T1000 (cell line): ENCODE measurements at regions not wholly inside any gene's neighbourhood (a gene's known extent, or its start where the extent isn't known, plus 50 kb on each side); places are given as distances from the start of the nearest gene placed in this dataset.
"Not testable (repeated sequence)": the region's sequence is repeated elsewhere in the genome, so short reads cannot be mapped to it uniquely, and the experiment has no call there.

Source experiments
- DNase-seq: peaks from one replicate; lab custom pipeline; 2025; ENCODE audit warnings: mixed read lengths; lab: John Stamatoyannopoulos, UW

DNA sequence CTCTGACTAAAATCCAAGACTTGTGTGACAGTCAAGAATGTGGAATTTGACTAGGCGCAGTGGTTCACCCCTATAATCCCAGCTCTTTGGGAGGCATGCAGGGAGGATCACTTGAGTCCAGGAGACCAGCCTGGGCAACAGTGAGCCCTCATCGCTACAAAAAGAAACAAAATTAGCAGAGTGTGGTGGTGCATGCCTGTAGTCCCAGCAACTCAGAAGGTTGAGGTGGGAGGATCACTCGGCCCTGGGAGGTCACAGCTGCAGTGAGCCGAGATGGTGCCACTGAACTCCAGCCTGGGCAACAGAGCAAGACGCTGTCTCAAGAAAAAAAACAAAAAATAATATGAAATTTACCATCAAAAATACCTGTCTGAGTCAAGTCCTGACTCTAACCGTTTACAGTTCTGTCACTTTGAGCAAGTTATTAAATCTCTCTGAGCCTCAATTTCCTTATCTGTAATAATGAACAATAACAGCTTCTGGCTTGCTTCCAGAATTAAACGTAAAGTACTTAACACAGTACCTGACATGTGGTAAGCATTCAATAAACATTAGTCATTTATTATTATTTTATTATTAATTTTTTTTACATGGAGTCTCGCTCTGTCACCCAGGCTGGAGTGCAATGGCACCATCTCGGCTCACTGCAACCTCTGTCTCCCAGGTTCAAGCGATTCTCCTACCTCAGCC, 204.6 kb upstream of the TSC22D1 start:
- no peak for DNase-seq

DNA sequence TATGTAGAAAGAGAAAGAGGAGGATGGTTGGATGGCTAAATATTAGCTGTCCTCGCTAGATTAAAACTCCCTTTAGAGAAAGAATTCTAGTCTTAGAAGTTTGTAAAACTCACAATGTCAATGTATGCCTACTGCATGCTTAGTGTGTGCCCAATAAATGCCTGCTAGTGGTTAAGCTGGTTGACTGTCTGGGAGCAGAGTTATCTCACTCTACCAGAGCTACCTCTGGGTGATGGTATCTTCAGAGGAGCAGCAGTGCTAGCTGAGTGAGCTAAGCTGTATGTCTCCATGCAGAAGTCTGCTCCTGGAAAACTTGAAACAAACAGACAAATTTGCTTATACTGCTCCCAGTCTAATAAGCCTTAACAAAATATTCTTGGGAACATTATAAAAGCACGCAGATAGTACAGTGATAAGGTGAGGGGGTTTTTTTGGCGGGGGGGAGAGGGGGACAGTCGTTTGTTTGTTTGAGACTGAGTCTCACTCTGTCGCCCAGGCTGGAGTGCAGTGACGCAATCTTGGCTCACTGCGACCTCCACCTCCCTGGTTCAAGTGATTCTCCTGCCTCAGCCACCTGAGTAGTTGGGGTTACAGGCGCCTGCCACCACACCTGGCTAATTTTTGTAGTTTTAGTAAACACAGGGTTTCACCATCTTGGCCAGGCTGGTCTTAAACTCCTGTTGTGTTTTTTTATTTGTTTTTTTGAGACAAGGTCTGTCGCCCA, 202.8 kb upstream of the TSC22D1 start:
- no peak for DNase-seq

DNA sequence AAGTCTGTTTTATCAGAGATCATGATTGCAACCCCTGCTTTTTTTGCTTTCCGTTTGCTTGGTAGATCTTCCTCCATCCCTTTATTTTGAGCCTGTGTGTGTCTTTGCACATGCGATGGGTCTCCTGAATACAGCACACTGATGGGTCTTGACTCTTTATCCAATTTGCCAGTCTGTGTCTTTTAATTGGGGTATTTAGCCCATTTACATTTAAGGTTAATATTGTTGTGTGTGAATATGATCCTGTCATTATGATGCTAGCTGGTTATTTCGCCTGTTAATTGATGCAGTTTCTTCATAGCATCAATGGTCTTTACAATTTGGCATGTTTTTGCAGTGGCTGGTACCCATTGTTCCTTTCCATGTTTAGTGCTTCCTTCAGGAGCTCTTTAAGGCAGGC, 199.2 kb upstream of the TSC22D1 start:
- DNase-seq: not testable (repeated sequence)

DNA sequence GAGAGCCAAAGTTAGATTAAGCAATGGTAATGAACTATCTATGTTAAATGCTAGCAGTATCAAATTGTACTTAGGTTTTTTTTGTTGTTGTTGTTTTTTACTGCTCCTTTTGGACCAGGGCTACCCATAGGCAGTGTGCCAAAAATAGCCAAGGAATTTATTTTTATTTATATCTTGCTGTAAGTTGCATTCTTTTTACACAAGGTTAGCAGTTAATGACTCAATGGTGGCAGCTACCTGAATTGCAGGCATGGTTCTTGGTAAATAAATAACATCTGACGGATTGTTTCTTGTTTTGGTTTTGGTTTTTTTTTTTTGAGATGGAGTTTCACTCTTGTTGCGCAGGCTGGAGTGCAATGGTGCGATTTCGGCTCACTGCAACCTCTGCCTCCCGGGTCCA, 194.8 kb upstream of the TSC22D1 start:
- DNase-seq: no peak

DNA sequence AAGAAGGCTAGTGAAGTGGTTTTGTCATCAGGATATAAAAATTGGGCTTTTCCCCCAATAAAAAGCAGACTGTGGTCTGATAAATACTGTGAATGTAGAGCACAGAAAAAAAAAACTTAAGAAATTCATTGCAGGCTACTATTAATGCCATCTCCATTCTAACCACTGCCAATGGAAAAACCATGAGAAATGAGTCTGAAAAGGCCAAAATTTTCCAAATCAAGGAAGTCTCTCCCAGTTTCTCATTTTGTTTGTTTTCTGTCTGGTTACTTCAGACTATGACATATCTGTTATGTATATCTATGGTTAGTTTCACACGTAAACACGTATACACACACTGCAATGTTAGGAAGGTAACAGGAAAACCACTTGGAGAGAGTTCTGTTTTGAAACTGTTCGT, 193.6 kb upstream of the TSC22D1 start:
- DNase-seq: no peak

DNA sequence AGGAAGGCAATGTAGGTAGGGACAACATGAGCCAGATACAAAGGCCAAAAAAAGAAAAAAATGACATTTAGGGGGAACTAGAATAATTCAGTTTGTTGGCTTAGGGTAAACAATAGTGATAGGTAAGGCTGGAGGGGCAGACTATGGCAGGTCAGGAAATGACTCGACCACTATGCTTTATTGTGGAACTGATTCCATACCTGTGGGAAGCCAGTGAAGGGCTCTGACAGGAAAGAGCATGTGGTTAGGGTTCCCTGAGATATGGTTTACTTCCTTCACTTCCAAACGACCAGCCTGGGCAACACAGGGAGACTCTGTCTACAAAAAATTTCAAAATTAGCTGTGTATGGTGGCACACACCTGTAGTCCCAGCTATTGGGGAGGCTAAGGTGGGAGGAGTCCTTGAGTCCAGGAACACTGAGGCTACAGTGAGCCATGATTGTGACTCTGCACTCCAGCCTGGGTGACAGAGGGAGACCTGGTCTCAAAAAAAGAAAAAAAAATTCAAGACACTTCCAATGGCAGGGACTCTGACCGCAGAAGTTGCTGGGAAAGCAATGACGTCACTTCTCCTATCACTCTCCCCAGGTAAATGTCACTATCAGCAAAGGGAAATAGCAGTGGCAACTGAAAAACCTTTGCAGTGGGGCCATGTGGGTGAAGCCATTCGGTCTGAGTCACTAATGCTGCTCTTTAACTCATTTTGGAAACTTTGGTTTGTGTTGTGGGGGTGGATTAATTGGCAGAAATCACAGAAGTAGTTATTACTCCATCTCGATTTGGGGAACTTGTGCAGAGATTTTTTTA, 192.8 kb upstream of the TSC22D1 start:
- no peak for DNase-seq

DNA sequence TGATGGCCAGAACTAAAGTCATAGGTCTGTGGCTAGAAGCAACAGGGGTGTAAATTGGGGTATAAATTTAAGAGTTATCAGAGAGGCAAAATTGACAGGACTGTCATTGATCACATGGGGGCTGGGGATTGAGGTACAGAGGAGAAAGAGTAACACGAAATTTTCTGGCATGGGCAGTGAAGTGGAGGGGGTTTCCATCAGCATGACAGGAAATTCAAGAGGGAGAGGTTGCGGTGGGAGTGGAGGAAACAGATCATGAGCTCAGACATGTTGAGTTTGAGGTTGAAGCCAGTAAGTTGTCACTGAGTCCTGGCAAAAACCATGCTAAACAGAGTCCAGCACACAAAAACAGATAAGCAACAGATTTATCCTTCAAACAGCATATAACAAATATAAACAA, 192.1 kb upstream of the TSC22D1 start:
- DNase-seq: no peak

DNA sequence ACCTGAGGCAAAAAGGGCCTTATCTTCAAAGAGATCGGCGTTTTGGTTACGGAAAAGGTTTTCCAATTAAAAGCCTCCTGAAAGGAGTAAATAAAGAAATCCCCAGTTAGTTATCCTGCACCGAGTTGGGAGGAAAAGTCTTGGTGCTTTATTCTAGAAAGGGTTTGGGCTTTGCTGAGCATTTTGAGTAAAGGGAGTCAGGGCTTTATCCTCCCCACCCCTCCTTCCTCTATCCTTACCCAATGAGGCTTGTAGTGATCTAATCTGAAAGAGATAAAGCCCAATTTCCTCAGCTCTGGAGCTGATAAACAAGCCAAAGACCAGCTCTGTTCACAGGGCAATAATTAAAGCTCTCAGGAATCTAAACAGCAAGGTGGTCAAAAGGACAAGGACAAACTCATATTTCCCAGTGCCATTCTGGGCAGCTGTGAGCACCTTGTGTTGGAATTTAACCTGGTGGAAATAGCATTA, 188.9 kb upstream of the TSC22D1 start:
- no peak for DNase-seq

DNA sequence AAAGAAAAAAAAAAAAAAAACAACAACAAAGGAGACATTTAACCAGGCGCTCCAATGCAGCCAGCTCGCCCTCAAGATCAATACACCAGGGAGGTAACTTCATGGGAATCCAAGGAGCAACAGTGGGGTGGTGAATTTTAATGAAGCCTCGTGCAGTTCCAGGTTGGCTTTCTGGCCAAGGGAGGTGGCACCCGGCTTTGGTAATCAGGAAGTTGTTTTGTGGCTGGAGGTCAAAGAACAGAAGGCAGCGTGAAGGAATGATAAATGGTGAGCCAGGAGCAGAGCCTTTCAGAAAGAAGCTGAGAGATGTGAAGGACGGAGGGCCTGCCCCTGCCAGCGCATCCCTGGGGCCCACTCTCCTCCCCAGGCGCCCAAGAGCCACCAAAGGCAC, 188.2 kb upstream of the TSC22D1 start:
- DNase-seq: no peak

DNA sequence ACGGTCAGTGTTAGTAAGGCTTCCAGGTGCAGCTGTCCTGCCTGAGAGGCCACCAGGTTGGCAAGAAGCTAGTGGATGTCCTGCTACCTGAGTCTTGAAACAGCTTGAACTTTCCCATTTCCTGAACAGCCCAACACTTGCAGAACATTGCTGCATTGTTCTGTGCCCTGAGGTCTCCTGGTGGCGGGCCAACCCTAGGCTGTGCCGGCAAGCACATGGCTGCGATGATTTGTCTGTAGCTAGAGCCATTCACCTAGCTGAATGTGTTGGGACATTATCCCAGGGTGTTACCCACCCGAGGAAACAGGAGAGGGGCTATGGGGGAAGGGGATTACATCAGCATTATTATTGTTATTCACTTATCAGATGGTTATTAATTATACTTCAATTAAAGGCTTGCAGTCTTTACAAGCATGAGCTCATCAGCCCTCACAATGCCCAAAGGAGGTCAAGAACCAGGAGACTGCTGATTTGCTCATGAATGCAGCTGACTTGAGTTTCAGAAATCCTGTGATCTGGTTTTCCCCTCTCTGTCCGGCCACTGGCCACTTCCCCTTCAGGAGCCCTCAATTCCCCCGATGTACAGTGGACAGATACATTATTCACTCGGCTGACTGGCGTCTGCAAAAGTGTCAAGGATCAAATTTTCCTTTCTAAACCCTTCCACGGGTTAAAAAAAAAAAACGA, 187.6 kb upstream of the TSC22D1 start:
- DNase-seq: no peak

DNA sequence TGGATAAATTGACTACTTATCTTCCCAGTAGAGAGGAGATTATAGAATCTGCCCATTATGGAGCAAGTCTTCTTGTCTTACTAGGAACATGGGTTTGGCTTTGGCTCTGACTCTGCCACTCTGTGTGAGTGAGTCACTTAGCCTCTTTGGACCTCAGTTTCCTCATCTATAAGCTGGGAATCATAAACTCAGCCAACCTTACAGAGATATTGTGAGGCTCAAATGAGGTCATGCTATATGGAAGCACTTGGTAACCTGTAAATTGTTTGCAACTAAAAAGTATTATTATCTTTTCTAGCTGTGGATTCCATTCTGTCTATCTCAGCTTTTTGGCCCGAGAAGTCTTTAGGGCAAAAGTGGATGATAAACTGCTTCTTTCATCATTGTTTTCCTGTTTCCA, 186.8 kb upstream of the TSC22D1 start:
- no peak for DNase-seq

DNA sequence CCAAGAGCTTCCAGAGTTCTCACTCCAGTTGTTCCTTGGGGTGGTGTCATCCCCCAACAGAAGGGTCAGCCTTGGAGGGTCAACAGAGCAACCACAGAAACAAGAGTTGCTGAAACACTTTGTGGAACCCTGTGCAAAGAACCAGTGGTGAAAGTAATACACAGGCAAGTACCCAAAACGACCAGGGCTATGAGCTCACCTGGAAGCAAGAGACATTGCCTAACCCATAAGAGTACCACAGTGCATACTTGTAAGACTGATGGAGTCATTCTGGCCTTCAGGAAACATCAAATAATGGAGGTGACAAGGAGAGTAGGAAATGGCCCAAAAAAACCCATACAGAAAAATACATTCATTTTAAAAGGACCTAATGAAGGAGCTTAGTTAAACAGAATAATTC, 184.3 kb upstream of the TSC22D1 start:
- no peak for DNase-seq

DNA sequence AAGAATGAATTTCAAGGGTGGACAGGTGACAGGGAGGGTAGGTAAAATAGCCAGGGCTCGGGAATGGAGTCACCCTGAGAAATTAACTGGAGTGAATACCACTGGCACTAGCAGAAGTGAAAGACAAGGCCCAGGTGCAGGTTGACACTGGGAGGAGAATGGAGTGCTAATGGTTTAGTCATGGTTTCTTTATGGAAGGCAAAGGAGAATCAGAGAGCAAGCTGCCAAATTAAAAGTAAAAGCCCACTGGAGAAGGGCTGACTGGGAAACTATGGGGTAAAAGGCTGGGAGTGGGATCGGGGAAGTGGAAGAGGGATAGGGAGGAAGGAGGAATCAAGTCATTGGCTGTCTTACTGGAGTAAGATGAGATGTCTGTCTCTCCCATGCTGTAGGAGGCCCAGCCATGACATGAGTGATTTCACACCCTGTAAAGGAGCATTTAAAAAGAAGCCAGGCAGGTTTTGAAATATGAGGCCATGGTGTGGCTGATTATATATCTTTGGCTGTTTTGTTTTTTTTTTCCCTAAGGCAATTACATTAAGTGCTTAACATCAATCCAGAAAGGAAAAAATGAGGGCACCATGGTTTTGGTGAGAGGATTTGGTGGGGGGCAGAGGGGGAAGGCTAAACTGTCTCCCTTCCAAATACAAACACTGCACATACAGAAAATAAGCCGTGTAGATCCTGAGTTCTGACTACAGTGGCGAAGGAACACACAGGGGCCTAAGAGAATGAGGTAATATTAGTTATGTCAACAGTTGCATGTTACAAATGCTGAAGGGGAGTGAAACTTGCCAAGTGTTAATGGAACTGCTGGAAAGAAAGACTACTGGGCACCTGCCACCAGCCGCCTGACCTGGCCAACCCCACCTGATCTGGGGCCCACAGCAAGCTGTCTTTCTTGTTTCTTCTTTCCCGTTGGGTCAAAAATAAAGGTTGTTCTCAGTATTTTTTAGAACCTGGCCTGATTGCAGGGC, 183.5 kb upstream of the TSC22D1 start:
- DNase-seq: no peak

DNA sequence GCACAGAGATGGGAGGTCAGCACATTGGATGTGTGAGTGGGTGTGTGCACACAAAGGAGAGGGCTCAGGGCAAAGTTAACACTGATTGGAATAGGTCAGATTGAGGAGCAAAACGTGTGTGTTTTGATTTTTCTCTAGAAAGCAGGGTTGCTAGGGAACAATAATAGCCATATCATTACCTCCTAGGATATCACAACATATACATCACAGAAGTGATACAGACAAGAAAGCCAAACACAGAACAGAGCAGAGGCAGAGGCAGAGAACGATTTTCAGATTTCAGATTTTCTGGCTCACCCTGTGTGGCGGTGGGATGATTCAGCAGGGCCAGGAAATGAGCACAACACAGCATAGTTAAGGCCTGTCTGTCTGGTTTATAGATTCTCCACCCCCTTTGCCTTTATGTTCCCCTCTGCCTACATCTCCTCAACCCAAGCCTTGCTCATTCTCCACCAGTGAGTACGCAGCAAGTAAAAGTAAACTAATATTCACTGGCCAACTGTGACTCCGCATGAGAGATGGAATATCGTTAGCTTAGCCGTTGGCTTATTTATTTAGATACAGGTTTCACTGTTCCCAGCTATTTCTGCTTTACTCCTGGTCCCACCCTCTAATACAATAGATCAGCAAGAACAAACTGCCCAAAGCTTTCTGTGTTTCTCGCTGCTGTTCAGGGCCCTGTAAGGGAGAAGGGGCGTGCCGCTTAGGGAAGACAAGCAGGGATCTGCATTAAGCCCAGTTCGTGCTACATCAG, 182.7 kb upstream of the TSC22D1 start:
- no peak for DNase-seq

DNA sequence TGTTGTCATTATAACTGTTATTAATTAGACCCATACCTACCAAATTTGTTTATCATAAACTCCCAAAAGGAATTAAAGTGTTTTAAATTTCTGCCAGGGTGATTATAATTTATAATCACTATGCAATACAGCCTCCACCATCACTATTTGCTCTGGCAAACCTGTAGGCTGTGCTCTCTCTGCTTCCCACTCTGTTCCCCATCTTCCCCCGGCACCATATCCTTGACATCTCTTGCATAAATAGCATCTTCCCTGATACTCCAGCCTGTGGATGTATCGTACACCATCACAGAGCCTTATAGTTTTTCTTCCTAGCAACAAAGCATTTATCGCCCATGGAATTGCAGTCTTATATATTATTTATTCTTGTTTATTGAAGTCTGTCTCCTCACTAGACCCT, 181.5 kb upstream of the TSC22D1 start:
- DNase-seq: no peak

DNA sequence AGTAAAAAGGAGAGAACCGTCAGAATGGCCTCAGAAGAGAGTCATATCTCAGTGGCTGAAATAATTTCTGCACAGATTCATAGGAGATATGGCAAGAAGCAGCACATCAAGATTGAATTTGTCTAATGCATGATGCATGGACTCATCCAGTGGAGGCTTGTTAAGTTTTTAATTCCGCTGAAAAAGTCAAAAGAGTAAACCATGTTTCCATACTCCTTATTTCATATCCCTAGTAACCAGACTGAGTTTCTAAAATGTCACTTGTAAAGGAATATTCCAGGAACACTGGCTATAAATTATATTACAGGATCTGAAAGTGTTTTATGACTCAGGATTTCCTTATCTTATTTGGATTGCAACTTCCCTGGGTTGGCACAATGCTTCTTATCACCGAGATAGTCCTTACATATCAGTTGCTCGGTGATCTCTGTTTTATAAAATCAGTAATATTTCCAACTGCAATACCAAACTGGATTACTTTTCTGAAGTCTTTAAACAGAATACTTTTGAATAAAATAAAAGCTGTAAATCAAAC, 180.2 kb upstream of the TSC22D1 start:
- no peak for DNase-seq

DNA sequence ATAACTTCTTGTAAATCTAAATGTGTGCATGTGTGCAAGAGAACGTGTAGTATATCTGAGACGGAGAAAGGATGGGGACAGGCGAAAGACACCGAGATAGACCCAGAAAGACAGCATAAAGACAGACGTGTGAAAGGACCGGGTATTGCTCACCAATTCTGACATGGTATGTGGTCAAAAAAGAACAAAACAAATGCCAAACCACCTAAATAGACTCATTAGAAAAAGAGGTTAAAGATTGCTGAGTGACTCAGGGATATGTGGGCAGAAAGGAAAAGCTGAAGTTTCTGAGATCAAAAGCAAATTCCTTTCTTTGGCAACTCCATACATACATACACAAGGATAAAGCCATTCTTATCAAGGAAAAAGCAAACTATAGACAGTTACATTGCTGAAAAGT, 179.7 kb upstream of the TSC22D1 start:
- DNase-seq: no peak

DNA sequence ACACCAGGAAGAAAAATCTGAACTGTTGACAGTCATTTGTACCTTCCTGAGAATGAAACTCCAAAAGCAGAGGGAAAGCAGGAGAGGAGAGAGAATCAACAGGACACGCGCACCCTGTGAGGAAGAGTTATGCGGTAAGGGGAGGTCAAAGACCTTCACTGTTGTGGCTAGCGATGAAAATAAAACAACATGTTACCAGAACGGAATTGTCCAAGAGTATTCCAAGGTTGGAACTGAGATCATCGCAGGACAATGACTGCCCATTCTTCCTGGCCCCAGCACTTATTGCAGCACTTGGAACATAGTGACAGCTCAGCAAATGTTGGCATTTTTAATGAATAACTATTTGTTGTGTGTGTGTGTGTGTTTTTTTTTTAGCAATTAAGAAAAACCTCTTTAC, 176.0 kb upstream of the TSC22D1 start:
- no peak for DNase-seq

DNA sequence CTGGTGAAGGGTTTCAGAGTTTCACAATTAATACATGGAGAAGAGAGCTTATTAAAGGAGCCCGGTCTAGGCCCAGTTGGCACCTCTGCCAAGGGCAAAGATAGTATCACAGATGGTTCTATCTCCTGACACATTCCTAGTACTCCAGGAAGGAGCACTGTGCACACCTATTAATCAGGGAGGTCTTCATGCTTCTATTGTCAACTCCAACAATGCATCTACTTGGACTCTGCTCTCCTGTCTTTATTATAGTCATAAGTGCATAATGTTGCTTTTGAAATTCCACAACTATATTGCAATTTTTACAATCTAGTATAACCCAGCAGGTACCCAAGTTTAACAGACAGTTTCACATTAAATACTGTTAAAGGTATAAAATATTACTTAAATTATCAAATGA, 174.5 kb upstream of the TSC22D1 start:
- no peak for DNase-seq

DNA sequence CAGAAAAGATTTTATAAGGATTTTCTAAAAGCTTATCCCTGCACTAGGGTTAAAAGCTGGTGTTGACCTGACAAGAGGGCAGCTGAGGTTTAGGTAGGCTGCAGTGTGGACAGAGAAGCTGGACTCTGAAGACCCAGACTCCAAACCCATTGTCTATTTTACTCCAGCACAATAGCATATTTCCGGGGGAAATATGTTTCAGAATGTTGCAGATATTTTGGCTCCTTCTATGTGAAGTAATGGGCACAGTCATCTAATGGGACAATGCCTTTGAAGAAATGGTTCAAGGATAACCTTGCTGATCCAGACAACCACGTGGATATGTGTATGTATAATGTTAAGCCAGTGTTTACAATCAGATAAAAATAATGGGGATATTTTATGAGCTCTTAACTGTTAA, 173.8 kb upstream of the TSC22D1 start:
- DNase-seq: no peak
